ENCODE measurements at regions not wholly inside any gene's neighbourhood (a gene's known extent, or its start where the extent isn't known, plus 50 kb on each side); places are given as distances from the start of the nearest gene placed in this dataset.
"Not testable (repeated sequence)": the region's sequence is repeated elsewhere in the genome, so short reads cannot be mapped to it uniquely, and the experiment has no call there.

GRCh38 chr1:236343246-236343870 is 50.7 kb upstream of the EDARADD start:
- DNase-seq, result peak; percentile 47

- DNase-seq, result peak; percentile 32
Observed at GRCh38 chr1:236342403-236343245, 51.5 kb upstream of the EDARADD start.

GRCh38 chr1:236341298-236341697 is 52.8 kb upstream of the EDARADD start:
- DNase-seq, result no peak

GRCh38 chr1:236338096-236338495 is 56.0 kb upstream of the EDARADD start:
- no peak for DNase-seq

GRCh38 chr1:236336084-236336483 is 54.3 kb upstream of the ERO1B start:
- no peak for DNase-seq

- not testable (repeated sequence) for DNase-seq
Observed at GRCh38 chr1:236335633-236336032, 53.9 kb upstream of the ERO1B start.

GRCh38 chr1:236334893-236335545 is 53.3 kb upstream of the ERO1B start:
- DNase-seq, result no peak

GRCh38 chr1:236332092-236332758 is 50.5 kb upstream of the ERO1B start:
- no peak for DNase-seq
